ENCODE measurements at regions not wholly inside any gene's neighbourhood (a gene's known extent, or its start where the extent isn't known, plus 50 kb on each side); places are given as distances from the start of the nearest gene placed in this dataset.

DNA sequence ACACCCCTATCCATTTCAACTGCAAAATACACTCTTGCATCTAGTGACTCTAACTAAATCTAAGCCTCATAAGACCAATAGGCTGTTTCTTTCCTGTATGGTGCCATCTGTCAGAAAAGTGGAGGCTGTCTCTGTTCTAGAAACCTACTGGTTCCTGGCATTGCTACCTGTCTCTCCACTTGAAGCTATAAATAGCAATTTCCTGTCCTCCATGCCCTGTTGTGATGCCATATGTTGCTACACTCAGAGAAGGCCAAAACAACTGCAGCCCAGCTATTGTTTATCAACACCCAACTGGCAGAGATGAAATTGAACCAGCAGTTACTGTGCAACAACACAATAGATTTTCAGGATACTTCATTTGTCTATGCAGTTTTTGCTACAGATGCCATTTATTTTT is 1355.1 kb upstream of the SLC39A10 start:
- ChIA-PET POLR2A (no interaction called here), CTCF (no interaction called here)
- Histone ChIP-seq H3K4me2 (no peak overlapping the region), H3K4me1 (no peaks in the 10 kb centered on the region), H3K27ac (no peak overlapping the region), H3K4me3 (no peak overlapping the region), H3K9me3 (no peaks in the 10 kb centered on the region)
- DNase-seq (ENCODE audit: low read depth in 1 of 2, low spot score in 1 of 2) (no peak), FAIRE-seq (no peak), ATAC-seq (no peak)
- TF ChIP-seq ZSCAN20 (CRISPR knock-in tag; IDR thresholded peaks at IDR 0.05): no peak
- TF ChIP-seq FOSB (CRISPR knock-in tag; IDR thresholded peaks at IDR 0.05): no peak
- no peak for TF ChIP-seq USF2 (IDR thresholded peaks at IDR 0.05)
- no peak for TF ChIP-seq KDM5A (IDR thresholded peaks at IDR 0.05)
- TF ChIP-seq KDM1A (IDR thresholded peaks at IDR 0.05; ENCODE audit: low read depth): no peak
- no peak for TF ChIP-seq PBX3 (IDR thresholded peaks at IDR 0.05)
- no peak for TF ChIP-seq MAX (IDR thresholded peaks at IDR 0.05)
- no peak for TF ChIP-seq BHLHE40 (IDR thresholded peaks at IDR 0.05; ENCODE audit: low read depth, low read length)
- TF ChIP-seq HOXB13 (CRISPR knock-in tag; IDR thresholded peaks at IDR 0.05; ENCODE audit: low read depth): no peak
- TF ChIP-seq, protein P1, sequence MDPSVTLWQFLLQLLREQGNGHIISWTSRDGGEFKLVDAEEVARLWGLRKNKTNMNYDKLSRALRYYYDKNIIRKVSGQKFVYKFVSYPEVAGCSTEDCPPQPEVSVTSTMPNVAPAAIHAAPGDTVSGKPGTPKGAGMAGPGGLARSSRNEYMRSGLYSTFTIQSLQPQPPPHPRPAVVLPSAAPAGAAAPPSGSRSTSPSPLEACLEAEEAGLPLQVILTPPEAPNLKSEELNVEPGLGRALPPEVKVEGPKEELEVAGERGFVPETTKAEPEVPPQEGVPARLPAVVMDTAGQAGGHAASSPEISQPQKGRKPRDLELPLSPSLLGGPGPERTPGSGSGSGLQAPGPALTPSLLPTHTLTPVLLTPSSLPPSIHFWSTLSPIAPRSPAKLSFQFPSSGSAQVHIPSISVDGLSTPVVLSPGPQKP (IDR thresholded peaks at IDR 0.05; ENCODE audit: low read depth, low read length): no peak
- TF ChIP-seq CBX2 (IDR thresholded peaks at IDR 0.05; ENCODE audit: borderline replicate concordance, low read depth): no peak
- no peak for TF ChIP-seq NR3C1 (IDR thresholded peaks at IDR 0.05)

DNA sequence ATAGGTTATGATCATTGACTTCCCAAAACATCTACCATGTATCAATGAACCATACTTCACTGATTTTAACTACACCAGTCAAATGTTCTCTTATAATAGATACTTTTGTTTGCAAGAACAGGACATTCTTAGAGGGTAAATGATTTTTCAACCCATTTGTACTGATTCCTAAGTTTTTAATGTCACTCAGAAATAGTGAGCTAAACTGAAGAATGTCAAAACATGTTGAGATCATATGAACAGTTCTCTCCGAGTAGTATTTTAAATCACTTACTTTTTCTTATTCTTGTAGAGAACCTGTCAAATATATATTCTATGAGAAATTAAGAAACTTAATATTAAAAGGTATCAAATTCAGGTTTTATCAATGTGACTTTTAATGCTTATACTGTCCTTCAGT is 1362.9 kb upstream of the SLC39A10 start:
- H3K9me3 ChIP-seq: no peaks in the 10 kb centered on the region
- no peak for TF ChIP-seq ZC3H11A (IDR thresholded peaks at IDR 0.05)
- TF ChIP-seq JUNB (IDR thresholded peaks at IDR 0.05): no peak
- TF ChIP-seq HEYL (CRISPR knock-in tag; IDR thresholded peaks at IDR 0.05): no peak
- no peak for TF ChIP-seq PHF8 (IDR thresholded peaks at IDR 0.05; ENCODE audit: borderline replicate concordance, low read depth)
- TF ChIP-seq HOXB5 (CRISPR knock-in tag; IDR thresholded peaks at IDR 0.05): no peak
- no peak for TF ChIP-seq BCL3 (IDR thresholded peaks at IDR 0.05)
- no peak for TF ChIP-seq BHLHE40 (IDR thresholded peaks at IDR 0.05; ENCODE audit: low read depth, low read length)
- no peak for TF ChIP-seq MYC (IDR thresholded peaks at IDR 0.05; ENCODE audit: borderline replicate concordance, low read length)
- no peak for TF ChIP-seq RNF2 (IDR thresholded peaks at IDR 0.05; ENCODE audit: borderline replicate concordance, low read depth)
- no peak for TF ChIP-seq KDM1A (IDR thresholded peaks at IDR 0.05; ENCODE audit: low read depth)
- no peak for TF ChIP-seq FOSL2 (IDR thresholded peaks at IDR 0.05)
- no peak for TF ChIP-seq FOSL2 (CRISPR knock-in tag; IDR thresholded peaks at IDR 0.05)
- no peak for TF ChIP-seq FOSB (CRISPR knock-in tag; IDR thresholded peaks at IDR 0.05)
- TF ChIP-seq SREBF2 (IDR thresholded peaks at IDR 0.05): no peak
- TF ChIP-seq HDAC2 (IDR thresholded peaks at IDR 0.05): no peak
- no peak for TF ChIP-seq POLR2AphosphoS2 (conservative IDR thresholded peaks at IDR 0.05; ENCODE audit: low read length)
- no peak for TF ChIP-seq CBX2 (IDR thresholded peaks at IDR 0.05; ENCODE audit: borderline replicate concordance, low read depth)
- TF ChIP-seq CHD2 (IDR thresholded peaks at IDR 0.05; ENCODE audit: low read length, partially characterized antibody): no peak
- no peak for TF ChIP-seq HOXA7 (CRISPR knock-in tag; IDR thresholded peaks at IDR 0.05)
- ChIA-PET CTCF (no interaction called here), POLR2A (no interaction called here)
- WGBS (ENCODE audit: missing lambda C conversion rate): 59% methylated on average over 1 of the region's 1 CpG
- ATAC-seq (no peak), FAIRE-seq (no peak), DNase-seq (ENCODE audit: low read depth in 1 of 2, low spot score in 1 of 2) (no peak)
- H3K4me2 ChIP-seq: no peak overlapping the region
- no peaks in the 10 kb centered on the region for H3K4me1 ChIP-seq
- H3K4me3 ChIP-seq: no peak overlapping the region
- H3K27ac ChIP-seq: no peak overlapping the region
